IMR-90 (cell line): ENCODE measurements at regions not wholly inside any gene's neighbourhood (a gene's known extent, or its start where the extent isn't known, plus 50 kb on each side); places are given as distances from the start of the nearest gene placed in this dataset.

Source experiments
- ATAC-seq: fragments of 200-7000 bp; cut with Tn5 transposase; 2 replicates; pipeline ENCODE4 v1.9.1; 2020; ENCODE audit warnings: low read depth, mild to moderate bottlenecking, moderate library complexity
- BruUV-seq: library from RNA; stranded (reverse); fragments of 400-500 nt; replicated peaks from 2 replicates; lab custom pipeline; 2021; lab: Mats Ljungman, UMichigan
- CTCF ChIA-PET: fragments of 300-600 bp; formaldehyde crosslinking; extraction: SDS; loops from one replicate; lab custom pipeline; 2021; ENCODE audit warnings: antibody characterized with exemption; lab: Yijun Ruan, JAX
- POLR2A ChIA-PET: fragments of 300-600 bp; sonication (Branson Sonifier 250); formaldehyde crosslinking; loops from one replicate; lab custom pipeline; 2022; ENCODE audit warnings: antibody characterized with exemption; ENCODE audit not compliant: unreplicated experiment; lab: Charles Lee
- DNase-seq: peaks from one replicate; pipeline ENCODE4 v3.0.0; 2013
- H2AFZ ChIP-seq: replicated peaks from 2 replicates; pipeline ENCODE3; 2013; ENCODE audit warnings: low read length, mild to moderate bottlenecking; ENCODE audit not compliant: poor library complexity
- H2AK5ac ChIP-seq: 2 replicates; pipeline ENCODE4 v1.6.1; 2013; ENCODE audit warnings: low read depth, low read length, inconsistent platforms
- H2AK9ac ChIP-seq: replicated peaks from 2 replicates; pipeline ENCODE3; 2013; ENCODE audit warnings: mild to moderate bottlenecking, low read depth, low read length, moderate library complexity; ENCODE audit not compliant: poor library complexity
- H2BK120ac ChIP-seq: 2 replicates; pipeline ENCODE4 v1.6.1; 2013; ENCODE audit warnings: low read depth, low read length, inconsistent platforms
- H2BK15ac ChIP-seq: 3 replicates; pipeline ENCODE4 v1.6.1; 2013; ENCODE audit warnings: low read depth, low read length, inconsistent platforms
- H2BK20ac ChIP-seq: 2 replicates; pipeline ENCODE4 v1.6.1; 2013; ENCODE audit warnings: low read depth, mild to moderate bottlenecking, inconsistent platforms, low read length, moderate library complexity
- H2BK5ac ChIP-seq: 2 replicates; pipeline ENCODE4 v1.6.1; 2013; ENCODE audit warnings: mild to moderate bottlenecking, low read depth, low read length, inconsistent platforms; ENCODE audit not compliant: poor library complexity, severe bottlenecking
- H3K14ac ChIP-seq: replicated peaks from 2 replicates; pipeline ENCODE4 v1.6.1; 2013; ENCODE audit warnings: low read depth, low read length, inconsistent platforms
- H3K18ac ChIP-seq: 2 replicates; pipeline ENCODE4 v1.6.1; 2013; ENCODE audit warnings: low read depth, low read length, control low read depth
- H3K23ac ChIP-seq: 2 replicates; pipeline ENCODE4 v1.6.1; 2013; ENCODE audit warnings: low read depth, low read length, inconsistent platforms
- H3K27ac ChIP-seq: 2 replicates; pipeline ENCODE4 v1.5.1; 2013; ENCODE audit warnings: mild to moderate bottlenecking, control low read depth, low read length; ENCODE audit not compliant: insufficient read depth
- H3K27me3 ChIP-seq: 2 replicates; pipeline ENCODE4 v1.6.1; 2013; ENCODE audit warnings: low read length; ENCODE audit not compliant: control insufficient read depth, insufficient read depth
- H3K36me3 ChIP-seq: 2 replicates; pipeline ENCODE4 v1.6.1; 2013; ENCODE audit warnings: low read length, mixed read lengths; ENCODE audit not compliant: control insufficient read depth, insufficient read depth
- H3K4ac ChIP-seq: 2 replicates; pipeline ENCODE4 v1.6.1; 2013; ENCODE audit warnings: low read depth, low read length, inconsistent platforms
- H3K4me1 ChIP-seq: 2 replicates; pipeline ENCODE4 v1.6.1; 2013; ENCODE audit warnings: low read length, mixed read lengths; ENCODE audit not compliant: control insufficient read depth, insufficient read depth
- H3K4me2 ChIP-seq: 2 replicates; pipeline ENCODE4 v1.6.1; 2013; ENCODE audit warnings: low read depth, mild to moderate bottlenecking, control low read depth, low read length, moderate library complexity
- H3K4me3 ChIP-seq: 2 replicates; pipeline ENCODE4 v1.5.1; 2013; ENCODE audit warnings: low read depth, mild to moderate bottlenecking, control low read depth, low read length, moderate library complexity; ENCODE audit not compliant: insufficient read depth
- H3K56ac ChIP-seq: 2 replicates; pipeline ENCODE4 v1.6.1; 2013; ENCODE audit warnings: low read length, inconsistent platforms; ENCODE audit not compliant: insufficient read depth; ENCODE audit errors: extremely low read depth
- H3K79me1 ChIP-seq, 2 experiments: 2 replicates each; pipeline ENCODE4 v1.6.1; 2013; ENCODE audit warnings: low read length in 2 of 2, inconsistent platforms in 1 of 2, low read depth in 1 of 2
- H3K9ac ChIP-seq: 2 replicates; pipeline ENCODE4 v1.6.1; 2013; ENCODE audit warnings: low read depth, low read length, control low read depth
- H3K9me1 ChIP-seq: 2 replicates; pipeline ENCODE4 v1.6.1; 2013; ENCODE audit warnings: low read length, inconsistent platforms; ENCODE audit not compliant: insufficient read depth
- H3K9me3 ChIP-seq: 2 replicates; pipeline ENCODE4 v1.6.1; 2013; ENCODE audit warnings: low read length; ENCODE audit not compliant: control insufficient read depth, insufficient read depth
- H4K20me1 ChIP-seq: 2 replicates; pipeline ENCODE4 v1.6.1; 2013; ENCODE audit warnings: low read length, inconsistent platforms; ENCODE audit not compliant: insufficient read depth
- H4K5ac ChIP-seq: 2 replicates; pipeline ENCODE4 v1.6.1; 2013; ENCODE audit warnings: mild to moderate bottlenecking, low read depth, low read length, control low read depth
- H4K8ac ChIP-seq, 2 experiments: 2 replicates each; pipeline ENCODE4 v1.6.1; 2013; ENCODE audit warnings: low read depth in 2 of 2, low read length in 2 of 2, control low read depth in 1 of 2, inconsistent platforms in 1 of 2
- H4K91ac ChIP-seq: 2 replicates; pipeline ENCODE4 v1.6.1; 2013; ENCODE audit warnings: low read depth, low read length, inconsistent platforms; ENCODE audit not compliant: insufficient read depth
- BHLHE40 ChIP-seq: fragments of 150-350 bp; IDR thresholded peaks from 2 replicates; pipeline ENCODE4 v1.6.1; 2016; ENCODE audit warnings: mild to moderate bottlenecking, low read depth, low read length
- CEBPB ChIP-seq: IDR thresholded peaks from 2 replicates; pipeline ENCODE4 v1.6.1; 2012; ENCODE audit warnings: low read depth, low read length, improper control_type of control experiment
- CHD1 ChIP-seq: IDR thresholded peaks from 2 replicates; pipeline ENCODE4 v1.6.1; 2012; ENCODE audit warnings: low read depth, low read length, improper control_type of control experiment
- CTCF ChIP-seq: conservative IDR thresholded peaks from 2 replicates; pipeline ENCODE4 v1.5.1; 2012; ENCODE audit warnings: mild to moderate bottlenecking, low read depth, low read length, improper control_type of control experiment
- ELK1 ChIP-seq: fragments of 150-350 bp; IDR thresholded peaks from 2 replicates; pipeline ENCODE4 v1.6.1; 2016; ENCODE audit warnings: low read depth, mild to moderate bottlenecking, low read length, moderate library complexity, borderline replicate concordance
- MAFK ChIP-seq: IDR thresholded peaks from 2 replicates; pipeline ENCODE4 v1.6.1; 2012; ENCODE audit warnings: low read depth, low read length, improper control_type of control experiment
- MXI1 ChIP-seq: IDR thresholded peaks from 2 replicates; pipeline ENCODE4 v1.6.1; 2012; ENCODE audit warnings: low read depth, mild to moderate bottlenecking, low read length, moderate library complexity, borderline replicate concordance
- NFE2L2 ChIP-seq: fragments of 150-350 bp; IDR thresholded peaks from 2 replicates; pipeline ENCODE4 v1.6.1; 2016; ENCODE audit warnings: low read depth, mild to moderate bottlenecking, low read length
- POLR2A ChIP-seq: IDR thresholded peaks from 2 replicates; pipeline ENCODE4 v1.6.1; 2012; ENCODE audit warnings: mild to moderate bottlenecking, low read depth, low read length
- RAD21 ChIP-seq: IDR thresholded peaks from 2 replicates; pipeline ENCODE4 v1.6.1; 2012; ENCODE audit warnings: low read length, improper control_type of control experiment
- RCOR1 ChIP-seq: IDR thresholded peaks from 2 replicates; pipeline ENCODE4 v1.6.1; 2012; ENCODE audit warnings: mild to moderate bottlenecking, low read length, improper control_type of control experiment; ENCODE audit not compliant: insufficient replicate concordance
- RFX5 ChIP-seq: IDR thresholded peaks from 2 replicates; pipeline ENCODE4 v1.8.0; 2012; ENCODE audit warnings: low read depth, mild to moderate bottlenecking, low read length, moderate library complexity
- SMC3 ChIP-seq: fragments of 150-350 bp; IDR thresholded peaks from 2 replicates; pipeline ENCODE4 v1.6.1; 2016; ENCODE audit warnings: low read depth, mild to moderate bottlenecking, antibody characterized with exemption, low read length, moderate library complexity
- WGBS, 2 experiments: methylation state at CpG; one replicate each; pipeline versions ENCODE4 v1.1.5 to v1.1.7; 2013; ENCODE audit warnings: missing lambda C conversion rate in 2 of 2; ENCODE audit not compliant: insufficient read length in 1 of 2; ENCODE audit errors: extremely low coverage in 2 of 2; 5-methylcytosine and 5-hydroxymethylcytosine counted together
- dilution Hi-C: fragments of 300-500 bp; cut with HindIII; formaldehyde crosslinking; loops from one replicate; pipeline ENCODE4 v1.14.3; 2018; ENCODE audit warnings: low sequenced_read_pairs; ENCODE audit not compliant: unreplicated experiment
- in situ Hi-C: fragments of 300-500 bp; cut with MboI; formaldehyde crosslinking; loops from 3 replicates; pipeline ENCODE4 v1.14.3; 2019; ENCODE audit warnings: low sequenced_read_pairs, inconsistent platforms, mixed read lengths
- intact Hi-C: fragments of 100-400 bp; cut with micrococcal nuclease; formaldehyde crosslinking; loops from 2 replicates; pipeline ENCODE4 v1.10.0; 2022

- Histone ChIP-seq H3K9me3 (no peaks in the 10 kb centered on the region), H3K4me3 (no peak overlapping the region), H3K27ac (no peak overlapping the region), H3K27me3 (no peaks in the 10 kb centered on the region), H4K20me1 (no peaks in the 10 kb centered on the region), H2BK120ac (no peak overlapping the region), H2BK15ac (no peak overlapping the region), H3K23ac (no peak overlapping the region), H3K36me3 (no peaks in the 10 kb centered on the region), H2AK9ac (no peak overlapping the region), H2AK5ac (no peak overlapping the region), H3K9me1 (no peaks in the 10 kb centered on the region), H3K18ac (no peak overlapping the region), H2AFZ (no peak overlapping the region), H3K79me1 (no peaks in the 10 kb centered on the region), H4K8ac (no peak overlapping the region), H3K56ac (no peak overlapping the region), H3K4me2 (no peak overlapping the region), H3K9ac (no peak overlapping the region), H2BK20ac (no peak overlapping the region), H2BK5ac (no peak overlapping the region), H3K4ac (no peak overlapping the region), H3K14ac (no peak overlapping the region), H4K91ac (no peak overlapping the region), H3K4me1 (no peaks in the 10 kb centered on the region), H4K5ac (no peak overlapping the region)
- ATAC-seq (no peak), DNase-seq (no peak)
- no TSS peak for BruUV-seq
- TF ChIP-seq SMC3: no peak
- no peak for TF ChIP-seq RCOR1
- no peak for TF ChIP-seq CEBPB
- TF ChIP-seq BHLHE40: no peak
- TF ChIP-seq RFX5: no peak
- no peak for TF ChIP-seq MXI1
- no peak for TF ChIP-seq MAFK
- TF ChIP-seq ELK1: no peak
- TF ChIP-seq POLR2A: no peak
- TF ChIP-seq CTCF: no peak
- TF ChIP-seq CHD1: no peak
- no peak for TF ChIP-seq NFE2L2
- TF ChIP-seq RAD21: no peak
- no CpG with 5 or more reads among the region's 4 CpGs for WGBS, 2 experiments
- ChIA-PET CTCF (interaction anchor here (1.1 kb wide), 1 partner anchor 10 kb away, joined by 3 read pairs; no protein-coding TSS in a partner anchor), POLR2A (no interaction called here)
- in situ Hi-C loops (no loop called here), intact Hi-C loops (no loop called here), dilution Hi-C loops (no loop called here)
Observed at GRCh38 chr4:89398146-89398545, 90.5 kb upstream of the GPRIN3 start.
